ENCODE measurements at regions not wholly inside any gene's neighbourhood (a gene's known extent, or its start where the extent isn't known, plus 50 kb on each side); places are given as distances from the start of the nearest gene placed in this dataset.

- H3K27me3 Mint-ChIP-seq (ENCODE audit: unreplicated experiment) = peaks cover 2% of the 10 kb centered on the region
- no peaks in the 10 kb centered on the region for H3K36me3 Mint-ChIP-seq (ENCODE audit: unreplicated experiment)
- H3K27ac Mint-ChIP-seq (ENCODE audit: unreplicated experiment) = no peak overlapping the region
- no peaks in the 10 kb centered on the region for H3K9me3 Mint-ChIP-seq (ENCODE audit: unreplicated experiment)
- peaks cover 9% of the 10 kb centered on the region for H3K4me1 Mint-ChIP-seq (ENCODE audit: low read depth, unreplicated experiment)
- TF ChIP-seq, protein P1, sequence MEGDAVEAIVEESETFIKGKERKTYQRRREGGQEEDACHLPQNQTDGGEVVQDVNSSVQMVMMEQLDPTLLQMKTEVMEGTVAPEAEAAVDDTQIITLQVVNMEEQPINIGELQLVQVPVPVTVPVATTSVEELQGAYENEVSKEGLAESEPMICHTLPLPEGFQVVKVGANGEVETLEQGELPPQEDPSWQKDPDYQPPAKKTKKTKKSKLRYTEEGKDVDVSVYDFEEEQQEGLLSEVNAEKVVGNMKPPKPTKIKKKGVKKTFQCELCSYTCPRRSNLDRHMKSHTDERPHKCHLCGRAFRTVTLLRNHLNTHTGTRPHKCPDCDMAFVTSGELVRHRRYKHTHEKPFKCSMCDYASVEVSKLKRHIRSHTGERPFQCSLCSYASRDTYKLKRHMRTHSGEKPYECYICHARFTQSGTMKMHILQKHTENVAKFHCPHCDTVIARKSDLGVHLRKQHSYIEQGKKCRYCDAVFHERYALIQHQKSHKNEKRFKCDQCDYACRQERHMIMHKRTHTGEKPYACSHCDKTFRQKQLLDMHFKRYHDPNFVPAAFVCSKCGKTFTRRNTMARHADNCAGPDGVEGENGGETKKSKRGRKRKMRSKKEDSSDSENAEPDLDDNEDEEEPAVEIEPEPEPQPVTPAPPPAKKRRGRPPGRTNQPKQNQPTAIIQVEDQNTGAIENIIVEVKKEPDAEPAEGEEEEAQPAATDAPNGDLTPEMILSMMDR (IDR thresholded peaks at IDR 0.05; ENCODE audit: partially characterized antibody, unreplicated experiment) = no peak
- no peak overlapping the region for H3K4me3 Mint-ChIP-seq (ENCODE audit: unreplicated experiment)
- DNase-seq = no peak
Measured at GRCh38 chr3:181631901-181632300, 79.8 kb upstream of the SOX2 start.

DNA sequence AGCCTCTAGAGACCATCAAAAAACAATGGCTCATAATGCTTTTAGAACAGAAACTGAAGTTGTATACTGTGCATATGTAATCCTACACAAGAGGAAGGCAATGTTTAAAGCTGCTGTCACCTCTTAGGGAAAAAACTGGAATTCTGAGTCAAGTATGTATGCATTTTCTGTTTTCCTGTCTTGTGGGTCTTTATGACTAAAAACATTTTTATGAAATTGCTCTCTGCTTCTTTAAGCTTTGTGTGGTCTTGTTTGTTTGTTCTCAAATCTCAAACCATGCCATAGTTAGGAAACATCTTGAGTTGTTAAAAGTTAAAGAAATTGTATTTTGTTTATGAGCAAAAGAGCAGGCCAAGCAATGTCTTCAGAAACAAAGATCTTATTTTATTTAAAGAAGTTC lies 80.9 kb upstream of the SOX2 start:
- Mint-ChIP-seq H3K4me3 (ENCODE audit: unreplicated experiment) (no peak overlapping the region), H3K27ac (ENCODE audit: unreplicated experiment) (no peak overlapping the region), H3K9me3 (ENCODE audit: unreplicated experiment) (no peaks in the 10 kb centered on the region)

DNA sequence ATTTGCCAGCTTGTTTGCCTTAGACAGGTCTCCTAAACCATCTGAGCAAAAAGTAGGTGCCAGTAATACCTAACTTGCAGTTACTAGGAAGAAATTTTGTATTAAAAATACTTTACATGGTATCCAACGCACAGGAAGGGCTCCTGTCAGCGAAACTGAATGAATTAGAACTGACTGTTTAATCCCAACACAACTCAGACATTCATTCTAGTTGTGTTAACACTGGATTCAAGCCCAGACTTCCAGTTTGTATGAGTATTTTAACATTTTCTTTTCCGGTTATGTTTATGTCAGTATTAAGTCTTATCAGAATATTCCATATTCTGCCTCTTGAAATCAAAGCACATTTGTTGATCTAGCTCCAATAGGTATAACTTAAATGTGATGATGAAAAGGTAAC lies 82.0 kb upstream of the SOX2 start:
- H3K4me1 Mint-ChIP-seq (ENCODE audit: low read depth, unreplicated experiment) = peaks cover 24% of the 10 kb centered on the region
- no peaks in the 10 kb centered on the region for H3K27me3 Mint-ChIP-seq (ENCODE audit: unreplicated experiment)
- H3K36me3 Mint-ChIP-seq (ENCODE audit: unreplicated experiment) = no peaks in the 10 kb centered on the region
- no peaks in the 10 kb centered on the region for H3K9me3 Mint-ChIP-seq (ENCODE audit: unreplicated experiment)
- TF ChIP-seq, protein P1 (IDR thresholded peaks at IDR 0.05; ENCODE audit: partially characterized antibody, unreplicated experiment) = no peak
- no peak overlapping the region for H3K4me3 Mint-ChIP-seq (ENCODE audit: unreplicated experiment)
- DNase-seq = no peak
- H3K27ac Mint-ChIP-seq (ENCODE audit: unreplicated experiment) = no peak overlapping the region

More for the DNA sequence above, 80.9 kb upstream of the SOX2 start:
- H3K4me1 Mint-ChIP-seq (ENCODE audit: low read depth, unreplicated experiment) = peaks cover 16% of the 10 kb centered on the region
- TF ChIP-seq, protein P1 (IDR thresholded peaks at IDR 0.05; ENCODE audit: partially characterized antibody, unreplicated experiment) = no peak
- no peak for DNase-seq
- H3K27me3 Mint-ChIP-seq (ENCODE audit: unreplicated experiment) = no peaks in the 10 kb centered on the region
- no peaks in the 10 kb centered on the region for H3K36me3 Mint-ChIP-seq (ENCODE audit: unreplicated experiment)

DNA sequence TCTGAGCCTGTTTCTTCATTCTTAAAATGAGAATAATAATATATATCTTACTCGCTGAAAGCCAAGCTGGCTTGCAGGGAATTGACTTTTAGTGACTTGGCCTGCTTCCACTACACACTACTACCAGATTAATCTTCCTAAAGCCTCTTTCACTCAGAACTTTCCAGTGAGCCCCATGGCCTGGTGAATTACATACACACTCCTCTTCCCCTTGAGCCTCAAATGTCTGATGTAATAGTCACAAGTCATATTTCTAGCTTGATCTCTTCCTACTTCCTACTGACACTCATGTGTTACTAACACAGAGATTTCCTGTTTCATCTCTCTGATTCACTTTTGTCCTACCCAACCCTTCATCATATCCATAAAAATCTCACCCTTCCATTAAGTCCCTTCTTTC lies 82.7 kb upstream of the SOX2 start:
- Mint-ChIP-seq H3K27me3 (ENCODE audit: unreplicated experiment) (no peaks in the 10 kb centered on the region), H3K4me1 (ENCODE audit: low read depth, unreplicated experiment) (peaks cover 30% of the 10 kb centered on the region), H3K4me3 (ENCODE audit: unreplicated experiment) (no peak overlapping the region), H3K36me3 (ENCODE audit: unreplicated experiment) (no peaks in the 10 kb centered on the region), H3K27ac (ENCODE audit: unreplicated experiment) (no peak overlapping the region), H3K9me3 (ENCODE audit: unreplicated experiment) (no peaks in the 10 kb centered on the region)
- TF ChIP-seq, protein P1 (IDR thresholded peaks at IDR 0.05; ENCODE audit: partially characterized antibody, unreplicated experiment) = no peak
- no peak for DNase-seq

- TF ChIP-seq, protein P1 (IDR thresholded peaks at IDR 0.05; ENCODE audit: partially characterized antibody, unreplicated experiment) = no peak
- H3K9me3 Mint-ChIP-seq (ENCODE audit: unreplicated experiment) = no peaks in the 10 kb centered on the region
Measured at GRCh38 chr3:181628384-181628783, 83.3 kb upstream of the SOX2 start.

More at GRCh38 chr3:181628384-181628783, 83.3 kb upstream of the SOX2 start:
- no peaks in the 10 kb centered on the region for H3K36me3 Mint-ChIP-seq (ENCODE audit: unreplicated experiment)
- DNase-seq = no peak
- no peak overlapping the region for H3K4me3 Mint-ChIP-seq (ENCODE audit: unreplicated experiment)
- H3K4me1 Mint-ChIP-seq (ENCODE audit: low read depth, unreplicated experiment) = peaks cover 33% of the 10 kb centered on the region
- H3K27ac Mint-ChIP-seq (ENCODE audit: unreplicated experiment) = no peak overlapping the region
- H3K27me3 Mint-ChIP-seq (ENCODE audit: unreplicated experiment) = no peaks in the 10 kb centered on the region

All from glutamatergic neuron (in vitro differentiated cells).